Esophagus muscularis mucosa (tissue), 3 donors: ENCODE measurements at regions not wholly inside any gene's neighbourhood (a gene's known extent, or its start where the extent isn't known, plus 50 kb on each side); places are given as distances from the start of the nearest gene placed in this dataset.

Experiments
- POLR2A ChIP-seq: fragments of 450-650 bp; IDR thresholded peaks from one replicate; pipeline ENCODE4 v1.6.1; 2017; ENCODE audit warnings: antibody characterized with exemption, moderate library complexity, mild to moderate bottlenecking, low read depth
- TF ChIP-seq, protein P1 (sequence below), 3 experiments: fragments of 200-600 bp in 2 of 3; fragments of 450-650 bp in 1 of 3; sonication (generic) in 2 of 3; IDR thresholded peaks; one replicate each; pipeline ENCODE4 v1.5.1; 2017 to 2019; ENCODE audit warnings: antibody characterized with exemption in 3 of 3, mild to moderate bottlenecking in 2 of 3, moderate library complexity in 1 of 3

DNA sequence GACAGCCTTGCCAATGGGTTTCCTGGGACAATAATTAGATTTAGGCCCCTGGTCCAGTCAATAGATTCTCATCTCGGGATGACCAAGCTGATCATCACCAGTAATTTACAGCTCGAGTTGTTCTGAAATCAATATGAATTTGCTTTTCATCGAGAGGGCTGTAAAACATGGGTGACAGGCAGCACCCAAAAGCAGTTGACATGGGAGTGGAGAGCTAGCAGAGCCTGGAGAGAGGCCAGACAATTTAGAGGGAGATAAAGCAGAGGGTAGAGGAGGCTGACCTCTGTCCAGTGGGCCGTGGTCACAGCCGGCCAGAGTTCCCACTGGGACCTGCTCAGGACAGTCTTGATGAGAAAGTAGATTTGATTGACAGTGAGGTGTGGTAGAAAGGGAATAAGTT lies 157.3 kb downstream of the ASCL4 start:
- TF ChIP-seq, protein P1, sequence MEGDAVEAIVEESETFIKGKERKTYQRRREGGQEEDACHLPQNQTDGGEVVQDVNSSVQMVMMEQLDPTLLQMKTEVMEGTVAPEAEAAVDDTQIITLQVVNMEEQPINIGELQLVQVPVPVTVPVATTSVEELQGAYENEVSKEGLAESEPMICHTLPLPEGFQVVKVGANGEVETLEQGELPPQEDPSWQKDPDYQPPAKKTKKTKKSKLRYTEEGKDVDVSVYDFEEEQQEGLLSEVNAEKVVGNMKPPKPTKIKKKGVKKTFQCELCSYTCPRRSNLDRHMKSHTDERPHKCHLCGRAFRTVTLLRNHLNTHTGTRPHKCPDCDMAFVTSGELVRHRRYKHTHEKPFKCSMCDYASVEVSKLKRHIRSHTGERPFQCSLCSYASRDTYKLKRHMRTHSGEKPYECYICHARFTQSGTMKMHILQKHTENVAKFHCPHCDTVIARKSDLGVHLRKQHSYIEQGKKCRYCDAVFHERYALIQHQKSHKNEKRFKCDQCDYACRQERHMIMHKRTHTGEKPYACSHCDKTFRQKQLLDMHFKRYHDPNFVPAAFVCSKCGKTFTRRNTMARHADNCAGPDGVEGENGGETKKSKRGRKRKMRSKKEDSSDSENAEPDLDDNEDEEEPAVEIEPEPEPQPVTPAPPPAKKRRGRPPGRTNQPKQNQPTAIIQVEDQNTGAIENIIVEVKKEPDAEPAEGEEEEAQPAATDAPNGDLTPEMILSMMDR (IDR thresholded peaks at IDR 0.05): no peak
- no peak for TF ChIP-seq POLR2A
